Adrenal gland (tissue), 5 donors: ENCODE measurements at regions not wholly inside any gene's neighbourhood (a gene's known extent, or its start where the extent isn't known, plus 50 kb on each side); places are given as distances from the start of the nearest gene placed in this dataset.

Experiments
- CTCF ChIP-seq, 6 experiments: fragments of 450-650 bp in 4 of 6; fragments of 200-600 bp in 2 of 6; sonication (generic) in 1 of 6; IDR thresholded peaks; 1 replicate in 5 of 6; 2 replicates in 1 of 6; pipeline versions ENCODE4 v1.5.1 to v1.8.0; 2016 to 2021; ENCODE audit warnings: antibody characterized with exemption in 6 of 6, mild to moderate bottlenecking in 2 of 6, moderate library complexity in 1 of 6
- POLR2A ChIP-seq, 2 donors: fragments of 450-650 bp; IDR thresholded peaks; one replicate each; pipeline ENCODE4 v1.6.1; 2017; ENCODE audit warnings: antibody characterized with exemption in 2 of 2, mild to moderate bottlenecking in 2 of 2, moderate library complexity in 1 of 2
- donor health status: DM: no; HTN: no; CAD: no.

- no peak for TF ChIP-seq CTCF (IDR thresholded peaks at IDR 0.05)
- TF ChIP-seq POLR2A (IDR thresholded peaks at IDR 0.05) = no peak
Measured at GRCh38 chr6:168208402-168208801, 111.2 kb downstream of the DACT2 start.
